ENCODE measurements at regions not wholly inside any gene's neighbourhood (a gene's known extent, or its start where the extent isn't known, plus 50 kb on each side); places are given as distances from the start of the nearest gene placed in this dataset.

DNA sequence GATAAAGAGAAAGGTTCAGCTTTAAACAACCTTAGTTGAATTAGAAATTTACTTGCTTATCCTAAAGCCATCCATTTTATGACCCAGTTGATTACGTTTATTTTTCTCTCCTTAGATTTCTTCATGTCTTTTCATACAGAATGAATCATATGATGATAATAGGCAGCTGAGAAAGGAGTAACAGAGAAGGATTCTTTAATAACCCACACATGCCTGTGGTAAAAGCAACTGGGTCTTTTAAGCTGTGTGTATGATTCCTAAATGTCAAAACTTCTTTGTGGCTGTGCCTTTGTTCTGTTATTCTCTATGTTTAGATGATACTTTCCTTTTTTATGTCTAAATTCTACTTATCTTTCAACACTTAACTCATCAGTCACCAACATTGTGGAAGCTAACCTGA, 626.5 kb downstream of the NCAM2 start:
- TF ChIP-seq, protein P1, sequence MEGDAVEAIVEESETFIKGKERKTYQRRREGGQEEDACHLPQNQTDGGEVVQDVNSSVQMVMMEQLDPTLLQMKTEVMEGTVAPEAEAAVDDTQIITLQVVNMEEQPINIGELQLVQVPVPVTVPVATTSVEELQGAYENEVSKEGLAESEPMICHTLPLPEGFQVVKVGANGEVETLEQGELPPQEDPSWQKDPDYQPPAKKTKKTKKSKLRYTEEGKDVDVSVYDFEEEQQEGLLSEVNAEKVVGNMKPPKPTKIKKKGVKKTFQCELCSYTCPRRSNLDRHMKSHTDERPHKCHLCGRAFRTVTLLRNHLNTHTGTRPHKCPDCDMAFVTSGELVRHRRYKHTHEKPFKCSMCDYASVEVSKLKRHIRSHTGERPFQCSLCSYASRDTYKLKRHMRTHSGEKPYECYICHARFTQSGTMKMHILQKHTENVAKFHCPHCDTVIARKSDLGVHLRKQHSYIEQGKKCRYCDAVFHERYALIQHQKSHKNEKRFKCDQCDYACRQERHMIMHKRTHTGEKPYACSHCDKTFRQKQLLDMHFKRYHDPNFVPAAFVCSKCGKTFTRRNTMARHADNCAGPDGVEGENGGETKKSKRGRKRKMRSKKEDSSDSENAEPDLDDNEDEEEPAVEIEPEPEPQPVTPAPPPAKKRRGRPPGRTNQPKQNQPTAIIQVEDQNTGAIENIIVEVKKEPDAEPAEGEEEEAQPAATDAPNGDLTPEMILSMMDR (IDR thresholded peaks at IDR 0.05; ENCODE audit: insufficient read depth, low read depth, low read length): no peak
- TF ChIP-seq EZH2 (IDR thresholded peaks at IDR 0.05; ENCODE audit: insufficient read depth, low read length): no peak

Data from astrocyte (in vitro differentiated cells and primary cell).